ENCODE measurements at regions not wholly inside any gene's neighbourhood (a gene's known extent, or its start where the extent isn't known, plus 50 kb on each side); places are given as distances from the start of the nearest gene placed in this dataset.

GRCh38 chr5:9818340-9818845 is 188.2 kb upstream of the TAS2R1 start:
- Histone ChIP-seq H3K4me3 (replicated peaks in 1 of 2; ENCODE audit: low read depth in 1 of 2, low read length in 2 of 2) (no peak overlapping the region), H3K36me3 (ENCODE audit: control insufficient read depth in 1 of 2, insufficient read depth in 2 of 2, low read length in 2 of 2) (no peaks in the 10 kb centered on the region), H3K9ac (ENCODE audit: low read length) (no peak overlapping the region), H3K4me2 (ENCODE audit: low read length) (no peak overlapping the region), H3K9me2 (ENCODE audit: insufficient read depth) (no peaks in the 10 kb centered on the region), H3K27me3 (ENCODE audit: insufficient read depth, low read length) (no peaks in the 10 kb centered on the region), H3K9me3 (ENCODE audit: control insufficient read depth in 1 of 2, insufficient read depth in 1 of 2, low read depth in 1 of 2, low read length in 2 of 2) (no peaks in the 10 kb centered on the region), H4K20me1 (ENCODE audit: insufficient read depth) (no peaks in the 10 kb centered on the region), H3K27ac (ENCODE audit: low read depth, low read length) (no peak overlapping the region), H3K79me2 (ENCODE audit: insufficient read depth, low read length) (no peaks in the 10 kb centered on the region), H2AFZ (ENCODE audit: low read depth, low read length, poor library complexity, severe bottlenecking) (no peak overlapping the region), H3K4me1 (ENCODE audit: control insufficient read depth in 1 of 2, insufficient read depth in 2 of 2, low read length in 2 of 2) (no peaks in the 10 kb centered on the region)
- no peak for ATAC-seq
- intact Hi-C loops (cut with micrococcal nuclease): no loop called here
- POLR2A ChIA-PET: no interaction called here
- CTCF ChIA-PET: no interaction called here
- no TSS peak for BruUV-seq (replicated peaks)
- TF ChIP-seq EZH2 (IDR thresholded peaks at IDR 0.05) (no peak), RAD21 (IDR thresholded peaks at IDR 0.05; ENCODE audit: low read depth) (no peak), POLR2A (IDR thresholded peaks at IDR 0.05; ENCODE audit: borderline replicate concordance, extremely low read depth, insufficient read depth, insufficient read length) (no peak), YY1 (IDR thresholded peaks at IDR 0.05; ENCODE audit: extremely low read depth, insufficient replicate concordance, low read depth, low read length) (no peak), FOSL1 (IDR thresholded peaks at IDR 0.05; ENCODE audit: low read depth) (no peak), ATF3 (IDR thresholded peaks at IDR 0.05) (no peak), EZH2phosphoT487 (IDR thresholded peaks at IDR 0.05; ENCODE audit: borderline replicate concordance) (no peak), POLR2AphosphoS5 (IDR thresholded peaks at IDR 0.05; ENCODE audit: low read depth, low read length) (no peak), CTCF (IDR thresholded peaks at IDR 0.05 in 2 of 3, conservative IDR thresholded peaks at IDR 0.05 in 1 of 3; ENCODE audit: borderline replicate concordance in 1 of 3, insufficient read depth in 1 of 3, low read depth in 2 of 3, low read length in 2 of 3) (no peak), MAX (IDR thresholded peaks at IDR 0.05) (no peak), JUND (IDR thresholded peaks at IDR 0.05) (no peak), CBX3 (IDR thresholded peaks at IDR 0.05; ENCODE audit: low read depth) (no peak)
- RAD21 ChIA-PET (ENCODE audit: low non-redundant PET in 1 of 2, low total read pairs in 2 of 2, uncharacterized antibody in 2 of 2, unreplicated experiment in 2 of 2): no interaction called here
- no peak for DNase-seq (ENCODE audit: low read depth, low spot score)
